HEK293T (cell line): ENCODE measurements at regions not wholly inside any gene's neighbourhood (a gene's known extent, or its start where the extent isn't known, plus 50 kb on each side); places are given as distances from the start of the nearest gene placed in this dataset.

Source experiments
- CTCF ChIA-PET: fragments of 350-600 bp; formaldehyde crosslinking; extraction: SDS; loops from one replicate; lab custom pipeline; 2021; ENCODE audit warnings: antibody characterized with exemption, inconsistent platforms; lab: Yijun Ruan, JAX
- POLR2A ChIA-PET: fragments of 350-600 bp; formaldehyde crosslinking; extraction: SDS; loops from one replicate; lab custom pipeline; 2020; ENCODE audit warnings: antibody characterized with exemption, inconsistent platforms; lab: Yijun Ruan, JAX
- DNase-seq: peaks from one replicate; pipeline ENCODE4 v3.0.0; 2012; ENCODE audit warnings: mixed read lengths; ENCODE audit errors: extremely low spot score
- ARNT ChIP-seq: fragments of 450-650 bp; IDR thresholded peaks from 2 replicates; pipeline ENCODE4 v1.6.1; 2017; ENCODE audit warnings: mild to moderate bottlenecking
- BHLHE40 ChIP-seq: fragments of 450-650 bp; IDR thresholded peaks from 2 replicates; pipeline ENCODE4 v1.6.1; 2016; ENCODE audit warnings: mild to moderate bottlenecking, moderate library complexity, borderline replicate concordance
- CTBP1 ChIP-seq: fragments of 450-650 bp; IDR thresholded peaks from 2 replicates; pipeline ENCODE4 v1.6.1; 2016; ENCODE audit warnings: borderline replicate concordance
- ELF4 ChIP-seq: fragments of 450-650 bp; IDR thresholded peaks from 2 replicates; pipeline ENCODE4 v1.6.1; 2017; ENCODE audit warnings: antibody characterized with exemption
- FOXA1 ChIP-seq: fragments of 450-650 bp; IDR thresholded peaks from 2 replicates; pipeline ENCODE4 v1.6.1; 2016; ENCODE audit warnings: mild to moderate bottlenecking
- FOXK2 ChIP-seq: fragments of 450-650 bp; IDR thresholded peaks from 2 replicates; pipeline ENCODE4 v1.6.1; 2016; ENCODE audit warnings: mild to moderate bottlenecking
- FOXM1 ChIP-seq: fragments of 450-650 bp; IDR thresholded peaks from 2 replicates; pipeline ENCODE4 v1.6.1; 2017; ENCODE audit warnings: mild to moderate bottlenecking, borderline replicate concordance
- HDGF ChIP-seq: fragments of 450-650 bp; IDR thresholded peaks from 2 replicates; pipeline ENCODE4 v1.6.1; 2017; ENCODE audit warnings: antibody characterized with exemption, borderline replicate concordance
- L3MBTL2 ChIP-seq: fragments of 450-650 bp; conservative IDR thresholded peaks from 2 replicates; pipeline ENCODE4 v1.6.1; 2016; ENCODE audit warnings: mild to moderate bottlenecking
- LEF1 ChIP-seq: fragments of 450-650 bp; IDR thresholded peaks from 2 replicates; pipeline ENCODE4 v1.6.1; 2017; ENCODE audit warnings: mild to moderate bottlenecking, borderline replicate concordance
- NFRKB ChIP-seq: fragments of 450-650 bp; IDR thresholded peaks from 2 replicates; pipeline ENCODE4 v1.6.1; 2016; ENCODE audit warnings: mild to moderate bottlenecking, moderate library complexity
- SP1 ChIP-seq: fragments of 450-650 bp; IDR thresholded peaks from 2 replicates; pipeline ENCODE4 v1.6.1; 2017
- SUZ12 ChIP-seq: fragments of 450-650 bp; IDR thresholded peaks from 2 replicates; pipeline ENCODE4 v1.6.1; 2016; ENCODE audit warnings: mild to moderate bottlenecking
- TARDBP ChIP-seq: fragments of 450-650 bp; IDR thresholded peaks from 2 replicates; pipeline ENCODE4 v1.6.1; 2016
- ZNF384 ChIP-seq: fragments of 450-650 bp; IDR thresholded peaks from 2 replicates; pipeline ENCODE4 v1.6.1; 2016
- TF ChIP-seq, protein P1 (sequence below): fragments of 450-650 bp; IDR thresholded peaks from 2 replicates; pipeline ENCODE4 v1.6.1; 2016

GRCh38 chr4:137069473-137069872 is 462.8 kb downstream of the PCDH18 start:
- POLR2A ChIA-PET: no interaction called here
- DNase-seq: no peak
- TF ChIP-seq NFRKB (no peak), FOXA1 (no peak), BHLHE40 (no peak), HDGF (no peak), LEF1 (no peak), TARDBP (no peak), ELF4 (no peak)
- CTCF ChIA-PET: no interaction called here

GRCh38 chr4:137067735-137068134 is 464.6 kb downstream of the PCDH18 start:
- TF ChIP-seq SUZ12 (no peak), FOXA1 (no peak), HDGF (no peak)
- no peak for DNase-seq
- ChIA-PET CTCF (no interaction called here), POLR2A (no interaction called here)

DNA sequence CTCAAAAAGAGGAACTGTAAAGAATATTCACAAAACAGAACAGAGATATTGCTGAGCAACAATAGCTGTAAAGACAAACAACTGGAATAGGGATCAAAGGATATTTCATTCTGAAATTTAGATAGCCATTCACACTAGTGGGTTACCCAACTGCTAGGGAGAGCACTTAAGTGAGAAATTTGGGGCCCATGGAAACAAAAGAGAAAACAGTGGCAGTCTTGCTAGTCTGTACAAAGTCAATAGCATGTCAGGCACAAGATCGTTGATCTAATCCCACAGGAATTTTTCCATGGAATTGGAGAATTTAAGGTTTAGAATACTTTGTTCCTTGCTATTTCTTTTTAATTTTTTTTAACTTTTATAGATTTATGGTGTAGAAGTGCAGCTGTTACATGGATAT is 467.0 kb downstream of the PCDH18 start:
- DNase-seq: no peak
- POLR2A ChIA-PET: no interaction called here
- TF ChIP-seq ZNF384: no peak
- CTCF ChIA-PET: no interaction called here

DNA sequence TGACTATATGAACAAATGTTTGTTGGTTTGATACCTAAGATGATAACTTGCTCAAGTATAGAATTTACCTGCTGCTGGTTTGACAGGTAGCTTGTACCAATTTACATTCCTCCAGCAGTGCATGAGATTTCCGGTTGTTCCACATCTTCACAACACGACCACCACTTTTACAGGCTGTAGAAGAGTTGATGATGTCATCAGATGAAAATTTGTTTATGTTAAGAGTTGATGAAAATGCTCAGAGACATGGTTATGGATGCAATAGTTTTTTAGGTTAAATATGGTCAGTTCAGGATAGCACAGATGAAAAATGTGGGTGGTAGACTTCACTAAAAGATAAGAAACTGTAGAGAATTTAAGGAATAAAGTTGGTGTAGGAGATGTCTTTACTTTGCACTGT is 468.3 kb downstream of the PCDH18 start:
- ChIA-PET CTCF (no interaction called here), POLR2A (no interaction called here)
- TF ChIP-seq BHLHE40 (no peak), FOXM1 (no peak), HDGF (no peak), ELF4 (no peak), NFRKB (no peak), FOXK2 (no peak), CTBP1 (no peak), ARNT (no peak), ZNF384 (no peak), SUZ12 (no peak), LEF1 (no peak), TARDBP (no peak), FOXA1 (no peak), SP1 (no peak), L3MBTL2 (no peak)
- TF ChIP-seq, protein P1, sequence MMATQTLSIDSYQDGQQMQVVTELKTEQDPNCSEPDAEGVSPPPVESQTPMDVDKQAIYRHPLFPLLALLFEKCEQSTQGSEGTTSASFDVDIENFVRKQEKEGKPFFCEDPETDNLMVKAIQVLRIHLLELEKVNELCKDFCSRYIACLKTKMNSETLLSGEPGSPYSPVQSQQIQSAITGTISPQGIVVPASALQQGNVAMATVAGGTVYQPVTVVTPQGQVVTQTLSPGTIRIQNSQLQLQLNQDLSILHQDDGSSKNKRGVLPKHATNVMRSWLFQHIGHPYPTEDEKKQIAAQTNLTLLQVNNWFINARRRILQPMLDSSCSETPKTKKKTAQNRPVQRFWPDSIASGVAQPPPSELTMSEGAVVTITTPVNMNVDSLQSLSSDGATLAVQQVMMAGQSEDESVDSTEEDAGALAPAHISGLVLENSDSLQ: no peak
- DNase-seq: no peak

DNA sequence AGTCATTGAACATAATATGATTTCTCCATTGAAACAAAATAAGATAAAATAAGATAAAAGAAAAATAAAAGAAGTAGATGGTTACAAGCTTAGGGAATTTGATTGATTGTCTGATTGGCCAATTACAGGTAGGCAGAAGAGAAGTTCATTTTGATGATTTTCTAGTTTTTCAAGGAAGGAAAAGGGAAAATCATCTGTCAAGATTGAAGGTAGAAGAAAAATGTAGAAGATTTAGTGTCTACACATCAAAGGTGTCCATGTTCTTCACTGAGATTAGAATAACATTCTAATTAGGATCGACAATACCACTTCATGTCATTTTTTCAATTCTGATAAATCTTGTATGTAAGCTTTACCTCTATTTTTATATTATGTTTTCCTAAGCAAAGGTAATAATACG is 489.1 kb downstream of the PCDH18 start:
- ChIA-PET POLR2A (no interaction called here), CTCF (no interaction called here)
- no peak for TF ChIP-seq FOXA1
- no peak for DNase-seq

GRCh38 chr4:137039370-137039769 is 492.9 kb downstream of the PCDH18 start:
- ChIA-PET POLR2A (no interaction called here), CTCF (no interaction called here)
- TF ChIP-seq SUZ12: no peak
- no peak for TF ChIP-seq CTBP1
- no peak for TF ChIP-seq NFRKB
- no peak for TF ChIP-seq BHLHE40
- TF ChIP-seq FOXK2: no peak
- TF ChIP-seq ARNT: no peak
- no peak for TF ChIP-seq L3MBTL2
- no peak for TF ChIP-seq SP1
- no peak for TF ChIP-seq ZNF384
- no peak for TF ChIP-seq HDGF
- no peak for TF ChIP-seq TARDBP
- no peak for TF ChIP-seq FOXA1
- TF ChIP-seq FOXM1: no peak
- no peak for TF ChIP-seq LEF1
- no peak for DNase-seq

- ChIA-PET POLR2A (no interaction called here), CTCF (no interaction called here)
- TF ChIP-seq ZNF384: no peak
- no peak for TF ChIP-seq FOXA1
- no peak for TF ChIP-seq CTBP1
- TF ChIP-seq BHLHE40: no peak
- TF ChIP-seq, protein P1: no peak
- no peak for TF ChIP-seq FOXM1
- TF ChIP-seq ELF4: no peak
- TF ChIP-seq NFRKB: no peak
- TF ChIP-seq SP1: no peak
- TF ChIP-seq FOXK2: no peak
- TF ChIP-seq TARDBP: no peak
- TF ChIP-seq HDGF: no peak
- TF ChIP-seq ARNT: no peak
- TF ChIP-seq LEF1: no peak
- TF ChIP-seq L3MBTL2: no peak
- no peak for TF ChIP-seq SUZ12
- DNase-seq: no peak
Measured at GRCh38 chr4:137032222-137032621, 500.1 kb downstream of the PCDH18 start.

GRCh38 chr4:137029026-137029425 is 503.3 kb downstream of the PCDH18 start:
- TF ChIP-seq L3MBTL2 (no peak), SP1 (no peak), FOXA1 (no peak)
- CTCF ChIA-PET: no interaction called here
- POLR2A ChIA-PET: no interaction called here
- DNase-seq: no peak
